Islet of Langerhans (tissue), 1 donor: ENCODE measurements at regions not wholly inside any gene's neighbourhood (a gene's known extent, or its start where the extent isn't known, plus 50 kb on each side); places are given as distances from the start of the nearest gene placed in this dataset.
"Not testable (repeated sequence)": the region's sequence is repeated elsewhere in the genome, so short reads cannot be mapped to it uniquely, and the experiment has no call there.

Experiments
- FAIRE-seq: peaks from one replicate; lab custom pipeline; 2011; peaks lifted over from hg19 to GRCh38; lab: Jason Lieb, UNC

GRCh38 chr2:132332345-132333033 is 84.1 kb upstream of the GPR39 start:
- FAIRE-seq = peak; percentile 43

GRCh38 chr2:132337135-132337534 is 79.5 kb upstream of the GPR39 start:
- FAIRE-seq = not testable (repeated sequence)

GRCh38 chr2:132337844-132338243 is 78.8 kb upstream of the GPR39 start:
- FAIRE-seq = not testable (repeated sequence)

GRCh38 chr2:132347041-132347780 is 69.4 kb upstream of the GPR39 start:
- FAIRE-seq = peak; percentile 99

- FAIRE-seq = peak; percentile 58
These were observed 67.4 kb upstream of the GPR39 start for GRCh38 chr2:132349092-132349687.

GRCh38 chr2:132351668-132352067 is 64.9 kb upstream of the GPR39 start:
- FAIRE-seq = not testable (repeated sequence)

GRCh38 chr2:132352481-132353001 is 64.1 kb upstream of the GPR39 start:
- not testable (repeated sequence) for FAIRE-seq

DNA sequence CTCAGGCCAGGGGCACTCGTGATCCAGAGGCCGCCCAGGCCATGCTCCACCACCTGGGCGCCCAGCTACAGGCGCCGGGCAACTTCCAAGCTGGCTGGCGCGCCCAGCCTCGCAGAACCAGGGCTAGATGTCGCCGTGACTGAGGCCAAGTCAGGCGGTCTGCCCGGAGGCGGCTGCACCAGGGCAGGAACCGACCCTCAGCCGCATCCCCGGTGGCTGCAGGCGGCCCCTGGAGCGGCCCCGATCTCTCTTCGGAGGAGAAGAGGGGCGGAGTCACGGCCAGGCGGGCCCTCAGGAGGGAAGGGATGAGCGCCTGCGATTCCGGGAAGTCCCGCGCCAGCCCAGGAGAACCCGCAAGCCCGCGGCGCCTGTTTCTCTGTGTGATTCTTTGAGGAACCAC is 63.2 kb upstream of the GPR39 start:
- not testable (repeated sequence) for FAIRE-seq

- not testable (repeated sequence) for FAIRE-seq
These were observed 55.6 kb upstream of the GPR39 start for GRCh38 chr2:132360964-132361363.

- not testable (repeated sequence) for FAIRE-seq
These were observed 55.1 kb upstream of the GPR39 start for GRCh38 chr2:132361498-132361897.

GRCh38 chr2:132363352-132363751 is 53.3 kb upstream of the GPR39 start:
- FAIRE-seq = not testable (repeated sequence)

GRCh38 chr2:132365963-132366362 is 50.6 kb upstream of the GPR39 start:
- not testable (repeated sequence) for FAIRE-seq

DNA sequence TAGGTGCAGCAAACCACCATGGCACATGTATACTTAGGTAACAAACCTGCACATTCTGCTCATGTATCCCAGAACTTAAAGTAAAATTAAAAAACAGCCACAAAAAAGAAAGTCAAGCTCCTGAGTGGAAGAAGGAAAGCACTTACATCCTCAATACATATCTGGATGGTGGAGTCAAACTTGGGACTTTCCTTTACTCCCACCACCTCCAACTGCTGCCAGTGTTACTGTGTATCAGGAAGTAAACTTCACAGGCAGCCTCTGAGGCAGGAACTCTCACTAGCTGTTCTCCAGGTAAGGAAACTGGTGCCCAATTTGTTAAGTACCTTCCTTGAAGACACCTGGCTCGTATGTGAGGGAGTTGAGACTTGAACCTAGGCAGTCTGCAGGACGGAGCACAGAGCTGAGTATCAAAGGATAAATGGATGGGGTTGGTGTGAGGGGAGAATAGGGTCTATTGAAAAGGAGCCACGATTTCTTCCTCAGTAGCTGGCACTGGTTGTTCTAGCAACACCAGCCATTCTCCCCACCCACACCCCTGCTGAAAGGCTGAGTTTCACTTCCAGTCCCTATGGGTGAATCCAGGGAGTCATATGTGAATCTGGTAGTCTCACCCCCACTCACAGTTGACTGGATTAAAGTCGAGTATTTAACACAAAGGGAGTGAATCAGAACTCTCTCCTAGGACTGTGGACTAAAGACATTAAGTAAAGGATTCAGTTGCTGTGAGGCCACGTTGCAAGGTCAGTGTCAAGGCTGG is 50.0 kb upstream of the GPR39 start:
- FAIRE-seq = no peak
